Esophagus muscularis mucosa (tissue), 4 donors: ENCODE measurements at regions not wholly inside any gene's neighbourhood (a gene's known extent, or its start where the extent isn't known, plus 50 kb on each side); places are given as distances from the start of the nearest gene placed in this dataset.

Experiments used
- CTCF ChIP-seq, 3 experiments: fragments of 200-600 bp in 2 of 3; fragments of 450-650 bp in 1 of 3; sonication (generic) in 2 of 3; IDR thresholded peaks; one replicate each; pipeline ENCODE4 v1.5.1; 2017 to 2019; ENCODE audit warnings: antibody characterized with exemption in 3 of 3, mild to moderate bottlenecking in 2 of 3, moderate library complexity in 1 of 3
- EP300 ChIP-seq: sonication (generic); formaldehyde crosslinking; IDR thresholded peaks from one replicate; pipeline ENCODE4 v1.6.1; 2017; ENCODE audit warnings: antibody characterized with exemption
- POLR2A ChIP-seq: fragments of 450-650 bp; IDR thresholded peaks from one replicate; pipeline ENCODE4 v1.6.1; 2017; ENCODE audit warnings: antibody characterized with exemption, moderate library complexity, mild to moderate bottlenecking, low read depth

GRCh38 chr7:153109566-153109965, 350.0 kb downstream of the ACTR3B start:
- TF ChIP-seq CTCF (IDR thresholded peaks at IDR 0.05) (no peak), EP300 (no peak), POLR2A (no peak)
